ENCODE measurements at regions not wholly inside any gene's neighbourhood (a gene's known extent, or its start where the extent isn't known, plus 50 kb on each side); places are given as distances from the start of the nearest gene placed in this dataset.

DNA sequence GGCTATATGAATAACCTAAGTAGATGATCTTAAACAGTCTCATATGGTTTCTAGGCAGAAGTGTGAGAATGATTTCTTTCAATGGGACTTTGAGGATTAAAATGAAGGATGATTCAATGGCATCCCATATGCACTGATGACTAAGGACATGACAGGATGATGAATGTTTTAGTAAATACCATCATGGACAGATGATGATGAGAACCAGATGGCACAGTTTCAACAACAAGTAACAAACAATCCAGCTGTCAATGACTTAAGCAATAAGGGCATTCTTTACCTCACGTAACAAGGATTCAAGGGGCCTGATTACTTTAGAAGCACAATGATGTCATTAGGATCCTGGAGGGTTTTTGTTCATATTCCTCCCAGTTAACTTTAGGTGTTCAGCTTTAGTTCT is 2678.4 kb downstream of the PCDH9 start:
- Histone ChIP-seq H3K79me2 (no peaks in the 10 kb centered on the region), H3K4me3 (ENCODE audit: low read depth, low read length) (no peak overlapping the region), H3K4me1 (no peaks in the 10 kb centered on the region), H3K27ac (no peak overlapping the region), H3K36me3 (ENCODE audit: control insufficient read depth, insufficient read depth, low read length) (no peaks in the 10 kb centered on the region), H3K9ac (no peak overlapping the region), H2AFZ (no peak overlapping the region), H3K27me3 (ENCODE audit: control insufficient read depth, insufficient read depth, low read length) (no peaks in the 10 kb centered on the region), H3K9me3 (ENCODE audit: control insufficient read depth, low read length) (no peaks in the 10 kb centered on the region), H3K4me2 (ENCODE audit: low read length) (no peak overlapping the region)
- TF ChIP-seq, protein P1, sequence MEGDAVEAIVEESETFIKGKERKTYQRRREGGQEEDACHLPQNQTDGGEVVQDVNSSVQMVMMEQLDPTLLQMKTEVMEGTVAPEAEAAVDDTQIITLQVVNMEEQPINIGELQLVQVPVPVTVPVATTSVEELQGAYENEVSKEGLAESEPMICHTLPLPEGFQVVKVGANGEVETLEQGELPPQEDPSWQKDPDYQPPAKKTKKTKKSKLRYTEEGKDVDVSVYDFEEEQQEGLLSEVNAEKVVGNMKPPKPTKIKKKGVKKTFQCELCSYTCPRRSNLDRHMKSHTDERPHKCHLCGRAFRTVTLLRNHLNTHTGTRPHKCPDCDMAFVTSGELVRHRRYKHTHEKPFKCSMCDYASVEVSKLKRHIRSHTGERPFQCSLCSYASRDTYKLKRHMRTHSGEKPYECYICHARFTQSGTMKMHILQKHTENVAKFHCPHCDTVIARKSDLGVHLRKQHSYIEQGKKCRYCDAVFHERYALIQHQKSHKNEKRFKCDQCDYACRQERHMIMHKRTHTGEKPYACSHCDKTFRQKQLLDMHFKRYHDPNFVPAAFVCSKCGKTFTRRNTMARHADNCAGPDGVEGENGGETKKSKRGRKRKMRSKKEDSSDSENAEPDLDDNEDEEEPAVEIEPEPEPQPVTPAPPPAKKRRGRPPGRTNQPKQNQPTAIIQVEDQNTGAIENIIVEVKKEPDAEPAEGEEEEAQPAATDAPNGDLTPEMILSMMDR (IDR thresholded peaks at IDR 0.05), result no peak

DNA sequence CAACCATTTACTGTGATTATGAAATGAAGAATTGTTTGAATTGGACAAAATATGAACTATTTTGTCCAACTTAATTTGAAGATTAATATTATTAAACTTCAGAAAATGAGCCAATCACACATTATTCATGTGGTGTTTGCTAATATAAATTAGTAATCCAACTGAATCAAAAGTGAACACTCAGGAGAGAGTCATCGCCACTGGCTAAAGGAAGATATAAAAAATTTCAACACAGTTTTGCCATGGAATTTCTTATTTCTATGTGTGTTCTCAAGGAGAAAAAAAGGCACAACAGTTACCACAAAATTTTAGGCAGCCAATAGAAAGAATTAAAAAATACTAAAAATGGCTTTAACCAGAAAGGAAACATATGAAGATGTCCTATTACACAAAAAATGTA is 2683.8 kb downstream of the PCDH9 start:
- Histone ChIP-seq H3K4me3 (ENCODE audit: low read depth, low read length) (no peak overlapping the region), H3K36me3 (ENCODE audit: control insufficient read depth, insufficient read depth, low read length) (no peaks in the 10 kb centered on the region), H3K27ac (no peak overlapping the region), H3K4me1 (no peaks in the 10 kb centered on the region), H3K79me2 (no peaks in the 10 kb centered on the region), H3K9ac (no peak overlapping the region), H3K4me2 (ENCODE audit: low read length) (no peak overlapping the region), H2AFZ (no peak overlapping the region), H3K9me3 (ENCODE audit: control insufficient read depth, low read length) (no peaks in the 10 kb centered on the region), H3K27me3 (ENCODE audit: control insufficient read depth, insufficient read depth, low read length) (no peaks in the 10 kb centered on the region)
- TF ChIP-seq, protein P1 (IDR thresholded peaks at IDR 0.05), result no peak

DNA sequence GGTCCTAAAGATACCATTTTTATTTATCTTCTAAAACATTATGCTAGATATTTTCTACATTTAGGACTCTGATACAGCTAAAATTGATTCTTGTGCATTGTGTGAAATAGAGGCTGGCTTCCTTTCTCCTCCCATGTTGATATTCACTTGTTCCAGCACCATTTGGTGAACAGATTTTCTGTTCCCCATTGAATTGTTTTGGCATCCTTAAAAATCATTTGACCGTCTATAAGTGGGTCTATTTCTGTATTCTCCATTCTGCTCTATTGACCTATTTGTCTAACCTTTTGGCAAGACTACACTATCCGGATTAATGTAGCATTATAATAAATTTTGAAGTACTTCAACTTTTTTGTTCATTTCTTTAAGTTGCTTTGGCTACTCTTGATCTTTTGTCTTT is 2689.2 kb downstream of the PCDH9 start:
- H3K27me3 ChIP-seq (ENCODE audit: control insufficient read depth, insufficient read depth, low read length), result no peaks in the 10 kb centered on the region
- no peak overlapping the region for H3K9ac ChIP-seq
- no peak overlapping the region for H3K4me3 ChIP-seq (ENCODE audit: low read depth, low read length)
- no peaks in the 10 kb centered on the region for H3K36me3 ChIP-seq (ENCODE audit: control insufficient read depth, insufficient read depth, low read length)
- no peak overlapping the region for H3K4me2 ChIP-seq (ENCODE audit: low read length)
- no peaks in the 10 kb centered on the region for H3K9me3 ChIP-seq (ENCODE audit: control insufficient read depth, low read length)
- TF ChIP-seq, protein P1 (IDR thresholded peaks at IDR 0.05), result no peak
- H3K27ac ChIP-seq, result no peak overlapping the region
- H3K79me2 ChIP-seq, result no peaks in the 10 kb centered on the region
- no peak overlapping the region for H2AFZ ChIP-seq
- no peaks in the 10 kb centered on the region for H3K4me1 ChIP-seq

DNA sequence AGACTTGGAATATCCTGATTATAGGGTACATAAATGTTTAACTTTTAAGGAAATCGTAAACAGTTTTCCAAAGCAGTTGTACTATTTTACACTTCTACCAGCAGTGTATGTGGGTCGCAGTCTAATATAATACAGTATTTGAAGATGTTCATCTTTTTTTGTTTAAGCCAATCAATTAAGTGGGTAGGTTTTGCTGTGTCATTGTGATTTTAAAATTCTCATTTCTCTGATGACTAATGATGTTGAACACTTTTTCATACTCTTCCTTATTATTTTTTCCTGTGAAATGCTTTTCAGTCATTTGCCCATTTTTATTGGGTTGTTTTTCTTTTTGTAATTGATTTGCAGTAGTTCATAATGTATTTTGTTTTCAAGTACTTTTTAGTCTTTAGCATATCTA is 2689.7 kb downstream of the PCDH9 start:
- TF ChIP-seq, protein P1 (IDR thresholded peaks at IDR 0.05), result no peak
- Histone ChIP-seq H2AFZ (no peak overlapping the region), H3K27ac (no peak overlapping the region), H3K9ac (no peak overlapping the region), H3K27me3 (ENCODE audit: control insufficient read depth, insufficient read depth, low read length) (no peaks in the 10 kb centered on the region), H3K79me2 (no peaks in the 10 kb centered on the region), H3K4me3 (ENCODE audit: low read depth, low read length) (no peak overlapping the region), H3K9me3 (ENCODE audit: control insufficient read depth, low read length) (no peaks in the 10 kb centered on the region), H3K4me2 (ENCODE audit: low read length) (no peak overlapping the region), H3K4me1 (no peaks in the 10 kb centered on the region), H3K36me3 (ENCODE audit: control insufficient read depth, insufficient read depth, low read length) (no peaks in the 10 kb centered on the region)

DNA sequence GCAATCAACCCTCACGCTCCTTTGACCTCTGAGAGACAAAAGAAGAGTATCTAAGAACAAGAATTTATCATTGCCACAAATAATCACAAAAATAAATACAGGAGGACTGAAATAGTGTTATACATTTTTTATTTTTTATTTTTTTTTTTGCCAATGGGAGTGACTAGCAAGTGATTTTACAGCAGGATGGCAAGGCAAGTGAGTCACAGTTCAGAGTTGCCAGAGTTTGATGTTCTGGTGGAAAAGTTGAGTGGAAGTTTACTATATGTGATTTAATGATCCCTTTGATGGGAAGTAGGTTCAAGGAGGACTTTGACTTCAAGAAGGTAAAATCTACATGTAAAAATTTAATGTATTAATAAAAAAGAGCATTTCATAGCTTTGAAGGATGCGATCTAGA is 2691.4 kb downstream of the PCDH9 start:
- Histone ChIP-seq H3K27me3 (ENCODE audit: control insufficient read depth, insufficient read depth, low read length) (no peaks in the 10 kb centered on the region), H3K4me3 (ENCODE audit: low read depth, low read length) (no peak overlapping the region), H3K36me3 (ENCODE audit: control insufficient read depth, insufficient read depth, low read length) (no peaks in the 10 kb centered on the region), H3K4me1 (no peaks in the 10 kb centered on the region), H3K79me2 (no peaks in the 10 kb centered on the region), H2AFZ (no peak overlapping the region), H3K9me3 (ENCODE audit: control insufficient read depth, low read length) (no peaks in the 10 kb centered on the region), H3K9ac (no peak overlapping the region), H3K4me2 (ENCODE audit: low read length) (no peak overlapping the region), H3K27ac (no peak overlapping the region)
- TF ChIP-seq, protein P1 (IDR thresholded peaks at IDR 0.05), result no peak

Measured in parathyroid adenoma (tissue), 2 donors.